GM12874 (cell line): ENCODE measurements at regions not wholly inside any gene's neighbourhood (a gene's known extent, or its start where the extent isn't known, plus 50 kb on each side); places are given as distances from the start of the nearest gene placed in this dataset.

Experiments used
- TF ChIP-seq, protein P1 (sequence below): IDR thresholded peaks from 2 replicates; pipeline ENCODE4 v1.5.1; 2011; ENCODE audit warnings: low read depth, mild to moderate bottlenecking, control low read depth, low read length, moderate library complexity; ENCODE audit not compliant: insufficient read depth

DNA sequence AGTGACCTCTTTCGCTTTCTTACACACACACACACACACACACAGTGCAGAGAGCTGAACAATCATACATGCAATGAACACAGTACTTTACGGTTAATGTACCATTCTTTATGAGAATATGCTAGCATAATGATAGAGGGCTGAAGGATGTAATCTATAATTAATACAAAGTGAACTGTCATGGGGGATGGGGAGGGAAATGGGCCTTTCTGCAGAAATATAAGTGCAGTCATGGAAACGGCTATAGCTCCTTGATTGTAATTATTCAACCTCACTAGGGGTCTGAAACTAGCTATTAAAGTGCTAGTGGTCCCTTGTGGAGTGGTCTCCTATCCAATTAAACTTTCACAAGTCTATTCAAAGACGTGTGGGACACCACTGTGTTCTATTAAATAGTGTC, 443.2 kb upstream of the FOXG1 start:
- TF ChIP-seq, protein P1, sequence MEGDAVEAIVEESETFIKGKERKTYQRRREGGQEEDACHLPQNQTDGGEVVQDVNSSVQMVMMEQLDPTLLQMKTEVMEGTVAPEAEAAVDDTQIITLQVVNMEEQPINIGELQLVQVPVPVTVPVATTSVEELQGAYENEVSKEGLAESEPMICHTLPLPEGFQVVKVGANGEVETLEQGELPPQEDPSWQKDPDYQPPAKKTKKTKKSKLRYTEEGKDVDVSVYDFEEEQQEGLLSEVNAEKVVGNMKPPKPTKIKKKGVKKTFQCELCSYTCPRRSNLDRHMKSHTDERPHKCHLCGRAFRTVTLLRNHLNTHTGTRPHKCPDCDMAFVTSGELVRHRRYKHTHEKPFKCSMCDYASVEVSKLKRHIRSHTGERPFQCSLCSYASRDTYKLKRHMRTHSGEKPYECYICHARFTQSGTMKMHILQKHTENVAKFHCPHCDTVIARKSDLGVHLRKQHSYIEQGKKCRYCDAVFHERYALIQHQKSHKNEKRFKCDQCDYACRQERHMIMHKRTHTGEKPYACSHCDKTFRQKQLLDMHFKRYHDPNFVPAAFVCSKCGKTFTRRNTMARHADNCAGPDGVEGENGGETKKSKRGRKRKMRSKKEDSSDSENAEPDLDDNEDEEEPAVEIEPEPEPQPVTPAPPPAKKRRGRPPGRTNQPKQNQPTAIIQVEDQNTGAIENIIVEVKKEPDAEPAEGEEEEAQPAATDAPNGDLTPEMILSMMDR = no peak

DNA sequence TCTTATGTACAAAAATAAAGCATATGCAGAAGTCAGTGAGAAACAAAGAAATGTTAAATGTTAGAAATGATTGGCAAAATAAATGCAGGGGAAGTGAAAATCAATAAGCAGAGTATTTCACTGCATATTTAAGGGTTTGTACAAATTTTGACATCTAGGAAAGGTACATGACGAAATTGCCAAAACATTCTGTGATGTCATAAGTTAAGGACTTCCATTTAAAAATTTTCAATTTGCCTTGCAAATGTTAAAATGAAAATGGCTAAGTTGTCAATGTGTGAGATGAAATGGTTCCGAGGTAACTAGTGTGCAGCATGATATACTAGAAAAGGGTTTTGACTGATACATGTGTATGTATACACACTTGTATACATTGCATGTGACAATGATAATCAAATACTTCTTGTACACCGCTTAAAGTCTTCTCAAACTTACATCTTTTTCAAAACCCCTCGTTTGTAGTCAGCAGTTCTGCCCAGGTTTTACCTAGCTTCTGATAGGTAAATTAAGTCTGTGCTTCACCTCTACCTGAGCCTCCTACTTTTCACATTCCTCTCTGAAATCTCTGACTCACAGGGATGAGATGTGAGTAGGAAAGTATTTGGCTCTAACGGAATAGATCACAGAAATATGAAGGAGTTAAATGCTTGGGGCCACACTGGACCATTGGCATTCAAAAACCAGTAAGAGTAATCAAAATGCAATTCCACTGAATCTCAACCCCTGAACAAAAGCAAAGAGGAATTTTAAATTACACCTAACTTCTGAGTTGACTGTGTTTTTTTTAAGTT, 442.4 kb upstream of the FOXG1 start:
- TF ChIP-seq, protein P1 = no peak

DNA sequence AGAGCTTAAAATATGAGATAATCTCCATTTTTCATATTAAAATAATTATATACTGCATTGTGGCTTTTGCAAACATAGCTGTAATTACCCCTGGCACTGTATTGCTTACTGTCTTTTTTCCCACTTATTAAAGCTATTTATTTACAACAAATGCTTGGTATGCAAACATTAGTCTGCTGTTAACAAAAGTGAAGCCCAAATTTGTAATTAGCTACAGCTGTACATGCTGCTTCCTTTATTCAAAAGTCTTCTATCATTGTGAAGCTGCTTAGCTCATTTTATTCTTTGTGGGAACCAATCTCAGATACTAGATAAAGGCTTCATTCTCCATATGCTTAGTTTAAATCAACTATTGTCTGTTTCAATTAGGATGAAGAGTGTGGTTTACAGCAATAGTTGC, 425.8 kb upstream of the FOXG1 start:
- TF ChIP-seq, protein P1 = no peak

DNA sequence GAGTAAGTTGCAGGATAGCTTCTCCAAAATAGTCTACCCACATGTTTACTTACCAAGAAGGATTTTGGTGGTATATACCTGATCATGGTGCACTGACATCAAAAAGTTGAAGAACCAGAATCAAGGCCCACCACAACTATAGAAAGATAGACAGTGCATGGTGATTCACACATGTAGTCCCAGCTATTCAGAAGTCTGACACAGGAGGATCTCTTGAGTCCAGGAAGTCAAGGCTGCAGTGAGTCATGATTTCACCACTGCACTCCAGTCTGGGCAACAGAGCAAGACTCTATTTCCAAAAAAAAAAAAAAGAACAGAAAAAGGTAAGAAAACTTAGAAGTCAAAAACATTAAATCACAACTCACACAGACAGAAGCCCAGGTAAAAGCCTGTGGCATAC, 422.2 kb upstream of the FOXG1 start:
- TF ChIP-seq, protein P1 = no peak

DNA sequence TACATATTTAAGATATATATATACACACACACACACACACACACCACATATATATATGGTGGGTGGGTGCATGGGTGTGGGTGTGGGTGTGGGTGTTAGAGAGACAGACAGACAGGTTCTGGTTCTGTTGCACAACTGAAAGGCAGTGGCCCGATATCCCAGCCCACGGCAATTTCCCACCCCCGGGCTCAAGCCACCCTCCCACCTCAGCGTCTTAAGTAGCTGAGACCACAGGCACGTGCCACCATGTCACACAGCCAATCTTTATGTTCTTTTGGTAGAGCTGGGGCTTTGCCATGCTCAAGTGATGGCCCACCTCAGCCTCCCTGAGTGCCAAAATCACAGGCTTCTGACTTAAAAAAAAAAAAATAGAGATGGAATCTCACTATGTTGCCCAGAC, 417.8 kb upstream of the FOXG1 start:
- TF ChIP-seq, protein P1 = no peak

DNA sequence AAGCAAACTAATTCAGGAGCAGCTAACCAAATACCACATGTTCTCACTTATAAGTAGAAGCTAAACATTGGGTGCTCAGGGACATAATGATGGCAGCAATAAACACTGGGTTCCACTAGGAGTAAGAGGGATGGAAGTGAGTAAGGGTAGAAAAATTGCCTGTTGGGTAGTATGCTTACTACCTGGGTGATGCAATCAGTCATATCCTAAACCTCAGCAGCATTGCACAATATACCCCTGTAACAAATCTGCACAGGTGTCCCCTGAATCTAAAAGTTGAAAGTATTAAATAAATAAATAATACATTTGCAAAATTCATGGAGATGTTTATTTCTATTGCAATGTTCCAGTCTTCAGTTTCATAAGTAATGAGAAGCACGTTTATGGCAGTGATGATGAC, 409.8 kb upstream of the FOXG1 start:
- TF ChIP-seq, protein P1 = no peak

DNA sequence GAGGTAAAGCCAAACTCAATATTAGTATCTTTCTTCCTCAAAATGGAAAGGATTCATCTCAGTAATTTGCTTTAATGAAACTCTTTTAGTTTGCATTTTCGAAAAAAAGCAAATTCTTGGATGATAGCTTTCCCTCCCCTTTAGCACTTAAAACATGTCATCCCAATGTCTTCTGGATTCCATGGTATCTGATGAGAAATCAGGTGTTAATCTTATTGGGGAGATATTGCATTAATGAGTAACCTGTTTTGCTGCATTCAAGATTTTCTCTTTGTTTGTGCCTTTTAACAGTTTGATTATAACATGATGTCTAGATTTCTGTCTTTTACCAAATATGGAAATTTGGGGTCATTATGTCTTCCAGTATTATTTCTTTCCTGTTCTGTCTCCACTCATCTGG, 405.1 kb upstream of the FOXG1 start:
- TF ChIP-seq, protein P1 = no peak
